Retinal pigment epithelial cell (primary cell): ENCODE measurements at regions not wholly inside any gene's neighbourhood (a gene's known extent, or its start where the extent isn't known, plus 50 kb on each side); places are given as distances from the start of the nearest gene placed in this dataset.
"Not testable (repeated sequence)": the region's sequence is repeated elsewhere in the genome, so short reads cannot be mapped to it uniquely, and the experiment has no call there.

Source experiments
- DNase-seq: peaks from one replicate; pipeline ENCODE4 v3.0.0-alpha.2; 2010; ENCODE audit warnings: low read depth
- H3K4me3 ChIP-seq: 2 replicates; pipeline ENCODE4 v1.5.1; 2011; ENCODE audit warnings: mild to moderate bottlenecking, low read length, control low read depth, moderate library complexity
- CTCF ChIP-seq: conservative IDR thresholded peaks from 2 replicates; pipeline ENCODE4 v1.5.1; 2011; ENCODE audit warnings: low read depth, low read length, control low read depth, inconsistent platforms

GRCh38 chr12:131434208-131435125 is 276.4 kb upstream of the SFSWAP start:
- no peak for TF ChIP-seq CTCF
- no peak overlapping the region for H3K4me3 ChIP-seq
- DNase-seq, result no peak

GRCh38 chr12:131436922-131437705 is 273.8 kb upstream of the SFSWAP start:
- no peak overlapping the region for H3K4me3 ChIP-seq
- no peak for TF ChIP-seq CTCF
- no peak for DNase-seq

GRCh38 chr12:131437706-131438492 is 273.0 kb upstream of the SFSWAP start:
- no peak for DNase-seq

GRCh38 chr12:131438493-131438835 is 272.4 kb upstream of the SFSWAP start:
- not testable (repeated sequence) for DNase-seq, H3K4me3 ChIP-seq

More at GRCh38 chr12:131437706-131438492, 273.0 kb upstream of the SFSWAP start:
- no peak overlapping the region for H3K4me3 ChIP-seq
- TF ChIP-seq CTCF, result no peak

- no peak for TF ChIP-seq CTCF
- no peak for DNase-seq
- H3K4me3 ChIP-seq, result no peak overlapping the region
These were observed 272.0 kb upstream of the SFSWAP start for GRCh38 chr12:131438881-131439280.

- H3K4me3 ChIP-seq, DNase-seq: not testable (repeated sequence)
These were observed 271.1 kb upstream of the SFSWAP start for GRCh38 chr12:131439752-131440151.

- not testable (repeated sequence) for H3K4me3 ChIP-seq, DNase-seq
These were observed 270.5 kb upstream of the SFSWAP start for GRCh38 chr12:131440209-131441059.

GRCh38 chr12:131441060-131441396 is 269.9 kb upstream of the SFSWAP start:
- H3K4me3 ChIP-seq, result no peak overlapping the region
- no peak for TF ChIP-seq CTCF
- DNase-seq, result no peak
